DND-41 (cell line): ENCODE measurements at regions not wholly inside any gene's neighbourhood (a gene's known extent, or its start where the extent isn't known, plus 50 kb on each side); places are given as distances from the start of the nearest gene placed in this dataset.

Experiments used
- ATAC-seq: fragments of 200-7000 bp; cut with Tn5 transposase; 3 replicates; pipeline ENCODE4 v1.9.1; 2021; ENCODE audit warnings: low read depth; ENCODE audit not compliant: insufficient read depth
- DNase-seq: peaks from one replicate; pipeline ENCODE4 v3.0.0-alpha.2; 2020
- H2AFZ ChIP-seq: 2 replicates; pipeline ENCODE4 v1.6.0; 2012; ENCODE audit warnings: low read depth, low read length
- H3K27ac ChIP-seq: 2 replicates; pipeline ENCODE4 v1.5.1; 2012; ENCODE audit warnings: low read length, inconsistent platforms
- H3K27me3 ChIP-seq: fragments of 200-600 bp; sonication (generic); 2 replicates; pipeline ENCODE4 v1.6.0; 2012; ENCODE audit warnings: low read length, mild to moderate bottlenecking, inconsistent platforms; ENCODE audit not compliant: insufficient read depth, poor library complexity
- H3K36me3 ChIP-seq: 2 replicates; pipeline ENCODE4 v1.5.1; 2012; ENCODE audit warnings: low read length, inconsistent platforms; ENCODE audit not compliant: insufficient read depth
- H3K4me1 ChIP-seq: 2 replicates; pipeline ENCODE4 v1.5.1; 2012; ENCODE audit warnings: mild to moderate bottlenecking, low read length; ENCODE audit not compliant: insufficient read depth
- H3K4me2 ChIP-seq: 2 replicates; pipeline ENCODE4 v1.6.0; 2012; ENCODE audit warnings: mild to moderate bottlenecking, moderate library complexity, low read length, inconsistent platforms; ENCODE audit not compliant: insufficient read depth
- H3K4me3 ChIP-seq, 2 experiments: fragments of 200-600 bp in 1 of 2; shearing (Covaris generic) in 1 of 2; 2 replicates each; pipeline ENCODE4 v1.5.1; 2012 to 2016; ENCODE audit warnings: inconsistent platforms in 2 of 2, low read length in 2 of 2, mild to moderate bottlenecking in 2 of 2, low read depth in 1 of 2, moderate library complexity in 1 of 2
- H3K79me2 ChIP-seq: 2 replicates; pipeline ENCODE4 v1.6.0; 2012; ENCODE audit warnings: low read length, inconsistent platforms; ENCODE audit not compliant: insufficient read depth
- H3K9ac ChIP-seq: 2 replicates; pipeline ENCODE4 v1.6.0; 2012; ENCODE audit warnings: low read depth, mild to moderate bottlenecking, inconsistent platforms, low read length, moderate library complexity
- H3K9me3 ChIP-seq: 2 replicates; pipeline ENCODE4 v1.5.1; 2012; ENCODE audit warnings: low read length, moderate library complexity, mild to moderate bottlenecking, inconsistent platforms; ENCODE audit not compliant: insufficient read depth, severe bottlenecking
- H4K20me1 ChIP-seq: 2 replicates; pipeline ENCODE4 v1.6.0; 2012; ENCODE audit warnings: low read length; ENCODE audit not compliant: insufficient read depth
- CTCF ChIP-seq: IDR thresholded peaks from 2 replicates; pipeline ENCODE4 v1.5.1; 2012; ENCODE audit warnings: borderline replicate concordance, low read length, moderate library complexity, mild to moderate bottlenecking; ENCODE audit not compliant: poor library complexity, severe bottlenecking; ENCODE audit errors: extremely low read depth
- EZH2 ChIP-seq: IDR thresholded peaks from 3 replicates; pipeline ENCODE4 v1.6.1; 2012; ENCODE audit warnings: borderline replicate concordance, low read depth, mild to moderate bottlenecking, moderate library complexity, low read length, inconsistent platforms; ENCODE audit not compliant: severe bottlenecking

- Histone ChIP-seq H3K4me1 (no peaks in the 10 kb centered on the region), H3K9ac (no peak overlapping the region), H3K4me2 (no peak overlapping the region), H3K27ac (no peak overlapping the region), H3K9me3 (no peaks in the 10 kb centered on the region), H3K27me3 (no peaks in the 10 kb centered on the region), H3K4me3 (no peak overlapping the region), H4K20me1 (no peaks in the 10 kb centered on the region), H3K79me2 (no peaks in the 10 kb centered on the region), H2AFZ (no peak overlapping the region), H3K36me3 (no peaks in the 10 kb centered on the region)
- ATAC-seq (no peak), DNase-seq (no peak)
- TF ChIP-seq CTCF (no peak), EZH2 (no peak)
Observed at GRCh38 chr3:147872568-147872967, 463.4 kb downstream of the ZIC1 start.

- Histone ChIP-seq H3K36me3 (no peaks in the 10 kb centered on the region), H3K4me3 (no peak overlapping the region), H3K27me3 (no peaks in the 10 kb centered on the region), H4K20me1 (no peaks in the 10 kb centered on the region), H2AFZ (no peak overlapping the region), H3K4me2 (no peak overlapping the region), H3K9ac (no peak overlapping the region), H3K27ac (no peak overlapping the region), H3K4me1 (no peaks in the 10 kb centered on the region), H3K9me3 (no peaks in the 10 kb centered on the region), H3K79me2 (no peaks in the 10 kb centered on the region)
- ATAC-seq (no peak), DNase-seq (no peak)
- TF ChIP-seq CTCF (no peak), EZH2 (no peak)
Observed at GRCh38 chr3:147875498-147875897, 466.3 kb downstream of the ZIC1 start.

GRCh38 chr3:147881933-147882332, 472.8 kb downstream of the ZIC1 start:
- H3K4me2 ChIP-seq, result no peak overlapping the region
- no peak overlapping the region for H3K27ac ChIP-seq
- no peak for ATAC-seq
- H3K27me3 ChIP-seq, result no peaks in the 10 kb centered on the region
- H4K20me1 ChIP-seq, result no peaks in the 10 kb centered on the region
- H3K4me1 ChIP-seq, result no peaks in the 10 kb centered on the region
- DNase-seq, result no peak
- H2AFZ ChIP-seq, result no peak overlapping the region
- peaks cover 12% of the 10 kb centered on the region for H3K9me3 ChIP-seq
- H3K36me3 ChIP-seq, result no peaks in the 10 kb centered on the region
- H3K4me3 ChIP-seq, result no peak overlapping the region
- TF ChIP-seq CTCF, result no peak
- no peak for TF ChIP-seq EZH2
- no peak overlapping the region for H3K9ac ChIP-seq
- H3K79me2 ChIP-seq, result no peaks in the 10 kb centered on the region

GRCh38 chr3:147886879-147887278, 477.7 kb downstream of the ZIC1 start:
- Histone ChIP-seq H2AFZ (no peak overlapping the region), H3K36me3 (no peaks in the 10 kb centered on the region), H3K27ac (no peak overlapping the region), H3K9ac (no peak overlapping the region), H3K27me3 (no peaks in the 10 kb centered on the region), H3K9me3 (peaks cover 12% of the 10 kb centered on the region), H3K4me2 (no peak overlapping the region), H3K4me1 (no peaks in the 10 kb centered on the region), H4K20me1 (no peaks in the 10 kb centered on the region), H3K4me3 (no peak overlapping the region), H3K79me2 (no peaks in the 10 kb centered on the region)
- DNase-seq (no peak), ATAC-seq (no peak)
- TF ChIP-seq EZH2, result no peak
- no peak for TF ChIP-seq CTCF
